ENCODE measurements at regions not wholly inside any gene's neighbourhood (a gene's known extent, or its start where the extent isn't known, plus 50 kb on each side); places are given as distances from the start of the nearest gene placed in this dataset.

DNA sequence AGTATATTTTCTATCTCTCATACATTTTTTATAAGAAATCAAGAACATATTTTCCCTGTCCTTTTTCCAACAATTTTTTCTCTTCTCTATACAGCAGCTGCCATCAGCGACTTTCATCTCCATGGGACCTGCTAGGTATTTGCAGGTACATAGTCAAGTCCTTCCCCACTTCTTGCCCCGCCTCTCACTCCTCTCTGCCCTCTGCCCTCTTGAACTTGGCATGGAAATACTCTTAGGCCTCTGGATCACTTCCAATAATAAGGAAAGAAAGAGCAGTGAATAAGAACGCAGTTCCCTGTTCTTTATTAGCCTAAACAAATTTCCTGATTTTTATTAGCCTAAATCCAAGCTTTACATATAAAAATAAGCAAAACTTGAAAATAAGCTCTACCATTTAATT, 353.1 kb downstream of the SEC23A start:
- no peaks in the 10 kb centered on the region for H3K4me1 Mint-ChIP-seq (ENCODE audit: insufficient read depth, unreplicated experiment)
- H3K4me3 Mint-ChIP-seq (ENCODE audit: unreplicated experiment), result no peak overlapping the region
- POLR2A ChIA-PET, result no interaction called here
- no TSS peak for BruUV-seq (replicated peaks)
- H3K36me3 Mint-ChIP-seq (ENCODE audit: insufficient read depth, unreplicated experiment), result no peaks in the 10 kb centered on the region
- CTCF ChIA-PET, result no interaction called here
- H3K27ac Mint-ChIP-seq (ENCODE audit: low read depth, unreplicated experiment), result no peak overlapping the region
- no peak for DNase-seq (ENCODE audit: unreplicated experiment)
- TF ChIP-seq, protein P1, sequence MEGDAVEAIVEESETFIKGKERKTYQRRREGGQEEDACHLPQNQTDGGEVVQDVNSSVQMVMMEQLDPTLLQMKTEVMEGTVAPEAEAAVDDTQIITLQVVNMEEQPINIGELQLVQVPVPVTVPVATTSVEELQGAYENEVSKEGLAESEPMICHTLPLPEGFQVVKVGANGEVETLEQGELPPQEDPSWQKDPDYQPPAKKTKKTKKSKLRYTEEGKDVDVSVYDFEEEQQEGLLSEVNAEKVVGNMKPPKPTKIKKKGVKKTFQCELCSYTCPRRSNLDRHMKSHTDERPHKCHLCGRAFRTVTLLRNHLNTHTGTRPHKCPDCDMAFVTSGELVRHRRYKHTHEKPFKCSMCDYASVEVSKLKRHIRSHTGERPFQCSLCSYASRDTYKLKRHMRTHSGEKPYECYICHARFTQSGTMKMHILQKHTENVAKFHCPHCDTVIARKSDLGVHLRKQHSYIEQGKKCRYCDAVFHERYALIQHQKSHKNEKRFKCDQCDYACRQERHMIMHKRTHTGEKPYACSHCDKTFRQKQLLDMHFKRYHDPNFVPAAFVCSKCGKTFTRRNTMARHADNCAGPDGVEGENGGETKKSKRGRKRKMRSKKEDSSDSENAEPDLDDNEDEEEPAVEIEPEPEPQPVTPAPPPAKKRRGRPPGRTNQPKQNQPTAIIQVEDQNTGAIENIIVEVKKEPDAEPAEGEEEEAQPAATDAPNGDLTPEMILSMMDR (IDR thresholded peaks at IDR 0.05; ENCODE audit: unreplicated experiment), result no peak
- no peaks in the 10 kb centered on the region for H3K27me3 Mint-ChIP-seq (ENCODE audit: insufficient read depth, unreplicated experiment)
- no peaks in the 10 kb centered on the region for H3K9me3 Mint-ChIP-seq (ENCODE audit: unreplicated experiment)
- intact Hi-C loops (cut with micrococcal nuclease), result no loop called here

DNA sequence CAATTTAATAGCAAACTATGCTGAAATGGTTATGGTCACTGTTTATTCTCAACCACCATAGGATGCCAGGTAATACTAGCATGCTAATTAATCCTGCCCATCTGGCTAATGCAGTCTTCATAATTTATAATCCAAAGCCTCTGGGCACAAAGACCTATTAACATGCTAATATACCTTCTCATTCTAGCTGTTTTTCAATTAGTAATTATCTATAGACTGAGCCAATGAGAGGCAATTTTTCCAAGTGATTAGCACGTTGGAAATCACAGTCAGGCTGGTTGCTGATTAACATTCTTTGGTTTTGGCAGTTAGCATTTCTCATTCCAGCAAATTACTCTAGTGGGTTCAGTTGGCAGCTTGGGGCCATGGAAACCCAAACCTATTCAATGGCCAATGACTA, 357.2 kb downstream of the SEC23A start:
- intact Hi-C loops (cut with micrococcal nuclease), result no loop called here
- no peak for DNase-seq (ENCODE audit: unreplicated experiment)
- TF ChIP-seq, protein P1 (IDR thresholded peaks at IDR 0.05; ENCODE audit: unreplicated experiment), result no peak
- Mint-ChIP-seq H3K36me3 (ENCODE audit: insufficient read depth, unreplicated experiment) (no peaks in the 10 kb centered on the region), H3K27ac (ENCODE audit: low read depth, unreplicated experiment) (no peak overlapping the region), H3K4me1 (ENCODE audit: insufficient read depth, unreplicated experiment) (no peaks in the 10 kb centered on the region), H3K4me3 (ENCODE audit: unreplicated experiment) (no peak overlapping the region), H3K9me3 (ENCODE audit: unreplicated experiment) (no peaks in the 10 kb centered on the region), H3K27me3 (ENCODE audit: insufficient read depth, unreplicated experiment) (no peaks in the 10 kb centered on the region)
- POLR2A ChIA-PET, result no interaction called here
- CTCF ChIA-PET, result interaction anchor here (0.6 to 1.4 kb wide), 2 partner anchors 15 to 871 kb away, joined by 3 to 6 read pairs; no protein-coding TSS in a partner anchor
- no TSS peak for BruUV-seq (replicated peaks)

DNA sequence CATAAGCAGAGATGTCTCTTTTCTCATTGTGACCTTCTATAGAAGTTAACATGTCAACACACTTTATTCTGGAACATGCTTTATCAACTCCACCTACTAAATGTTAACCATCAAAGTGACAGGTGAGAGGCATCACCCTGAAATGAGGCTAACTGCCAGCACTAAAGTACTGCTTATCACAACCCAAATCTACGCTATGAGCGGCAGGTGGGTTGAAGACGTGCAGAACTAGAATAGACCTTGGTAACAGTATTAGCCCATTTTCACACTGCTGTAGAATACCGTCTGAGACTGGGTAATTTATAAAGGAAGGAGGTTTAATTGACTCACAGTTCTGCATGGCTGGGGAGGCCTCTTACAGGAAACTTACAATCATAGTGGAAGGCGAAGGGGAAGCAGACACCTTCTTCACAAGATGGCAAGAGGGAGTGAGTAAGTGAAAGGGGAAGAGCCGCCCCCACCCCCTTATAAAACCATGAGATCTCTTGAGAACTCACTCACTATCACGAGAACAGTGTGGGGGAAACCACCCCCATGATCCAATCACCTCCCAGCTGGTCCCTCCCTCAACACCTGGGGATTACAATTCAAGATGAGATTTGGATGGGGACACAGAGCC, 359.0 kb downstream of the SEC23A start:
- no peak overlapping the region for H3K27ac Mint-ChIP-seq (ENCODE audit: low read depth, unreplicated experiment)
- DNase-seq (ENCODE audit: unreplicated experiment), result no peak
- BruUV-seq (replicated peaks), result no TSS peak
- TF ChIP-seq, protein P1 (IDR thresholded peaks at IDR 0.05; ENCODE audit: unreplicated experiment), result no peak
- H3K4me1 Mint-ChIP-seq (ENCODE audit: insufficient read depth, unreplicated experiment), result no peaks in the 10 kb centered on the region
- intact Hi-C loops (cut with micrococcal nuclease), result no loop called here
- no peak overlapping the region for H3K4me3 Mint-ChIP-seq (ENCODE audit: unreplicated experiment)
- ChIA-PET CTCF (interaction anchor here (0.6 to 1.0 kb wide), 2 partner anchors 16 to 271 kb away, joined by 3 to 5 read pairs; no protein-coding TSS in a partner anchor), POLR2A (interaction anchor here (0.8 kb wide), 1 partner anchor 189 kb away, joined by 3 read pairs; no protein-coding TSS in a partner anchor)
- no peaks in the 10 kb centered on the region for H3K27me3 Mint-ChIP-seq (ENCODE audit: insufficient read depth, unreplicated experiment)
- H3K36me3 Mint-ChIP-seq (ENCODE audit: insufficient read depth, unreplicated experiment), result no peaks in the 10 kb centered on the region
- H3K9me3 Mint-ChIP-seq (ENCODE audit: unreplicated experiment), result no peaks in the 10 kb centered on the region

DNA sequence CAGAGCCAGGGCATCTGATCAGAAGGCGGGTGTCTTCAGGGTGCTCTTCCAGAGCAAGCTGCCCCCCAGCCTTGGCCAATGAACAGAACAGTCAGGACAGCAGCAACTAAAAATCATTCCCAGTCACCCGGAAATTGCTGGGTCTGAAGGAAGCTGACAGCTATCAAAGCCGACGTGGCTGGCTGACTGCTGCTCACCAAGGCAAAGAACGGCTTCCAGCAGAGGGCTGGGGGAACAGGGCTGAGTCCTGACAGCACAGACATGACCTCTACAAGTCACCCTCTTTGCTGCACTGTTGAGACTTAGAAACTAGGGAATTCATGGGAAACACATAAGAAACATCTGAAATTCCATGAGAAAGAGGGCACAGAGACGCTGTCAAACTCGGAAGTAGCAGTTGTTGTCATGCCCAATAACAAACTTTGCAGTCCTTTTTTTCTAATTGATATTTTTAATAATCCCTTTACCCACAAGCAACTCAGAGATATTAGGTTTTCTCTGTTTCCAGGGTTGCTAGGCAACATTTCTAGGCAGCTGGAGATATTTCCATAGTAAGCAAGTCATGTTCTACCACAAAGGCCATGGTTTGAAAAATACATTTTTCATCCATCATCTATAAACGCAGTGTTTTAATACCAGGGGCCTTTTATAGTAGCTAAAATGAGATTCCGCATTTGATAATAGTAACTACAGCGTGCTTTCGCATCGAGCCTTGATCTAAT, 365.2 kb downstream of the SEC23A start:
- CTCF ChIA-PET, result interaction anchor here (0.5 to 1.4 kb wide), 2 partner anchors 16 to 179 kb away, joined by 4 read pairs; no protein-coding TSS in a partner anchor
- intact Hi-C loops (cut with micrococcal nuclease), result no loop called here
- TF ChIP-seq, protein P1 (IDR thresholded peaks at IDR 0.05; ENCODE audit: unreplicated experiment), result no peak
- Mint-ChIP-seq H3K36me3 (ENCODE audit: insufficient read depth, unreplicated experiment) (no peaks in the 10 kb centered on the region), H3K4me1 (ENCODE audit: insufficient read depth, unreplicated experiment) (no peaks in the 10 kb centered on the region), H3K27ac (ENCODE audit: low read depth, unreplicated experiment) (no peak overlapping the region), H3K27me3 (ENCODE audit: insufficient read depth, unreplicated experiment) (no peaks in the 10 kb centered on the region), H3K4me3 (ENCODE audit: unreplicated experiment) (no peak overlapping the region), H3K9me3 (ENCODE audit: unreplicated experiment) (no peaks in the 10 kb centered on the region)
- DNase-seq (ENCODE audit: unreplicated experiment), result no peak
- POLR2A ChIA-PET, result interaction anchor here (0.6 kb wide), 1 partner anchor 531 kb away, joined by 3 read pairs; no protein-coding TSS in a partner anchor
- no TSS peak for BruUV-seq (replicated peaks)

Measured in MCF 10A (cell line).